ENCODE measurements at regions not wholly inside any gene's neighbourhood (a gene's known extent, or its start where the extent isn't known, plus 50 kb on each side); places are given as distances from the start of the nearest gene placed in this dataset.

DNA sequence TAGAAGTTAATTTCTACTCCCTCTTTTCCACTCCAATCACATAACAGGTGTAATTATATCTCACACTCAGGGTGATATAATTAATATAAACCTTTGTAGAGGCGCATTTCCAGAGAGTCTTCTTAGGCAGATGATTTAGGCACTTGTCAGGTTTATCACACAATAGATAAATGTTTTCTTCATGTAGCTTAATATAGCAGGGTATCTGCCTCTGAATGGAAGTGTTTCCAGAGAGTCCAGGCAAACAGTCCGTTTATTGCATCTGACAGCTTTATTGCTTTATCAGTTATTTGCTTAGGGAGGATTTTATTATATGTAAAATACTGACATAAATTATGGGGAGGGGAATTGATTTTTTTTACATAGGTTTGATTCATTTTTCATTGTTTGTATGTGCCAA is 766.3 kb downstream of the SLC4A3 start:
- Histone ChIP-seq H3K4me1 (no peaks in the 10 kb centered on the region), H3K27me3 (no peaks in the 10 kb centered on the region), H3K9me3 (no peaks in the 10 kb centered on the region), H3K27ac (no peak overlapping the region), H3K36me3 (no peaks in the 10 kb centered on the region), H3K4me3 (no peak overlapping the region)
- TF ChIP-seq, protein P1, sequence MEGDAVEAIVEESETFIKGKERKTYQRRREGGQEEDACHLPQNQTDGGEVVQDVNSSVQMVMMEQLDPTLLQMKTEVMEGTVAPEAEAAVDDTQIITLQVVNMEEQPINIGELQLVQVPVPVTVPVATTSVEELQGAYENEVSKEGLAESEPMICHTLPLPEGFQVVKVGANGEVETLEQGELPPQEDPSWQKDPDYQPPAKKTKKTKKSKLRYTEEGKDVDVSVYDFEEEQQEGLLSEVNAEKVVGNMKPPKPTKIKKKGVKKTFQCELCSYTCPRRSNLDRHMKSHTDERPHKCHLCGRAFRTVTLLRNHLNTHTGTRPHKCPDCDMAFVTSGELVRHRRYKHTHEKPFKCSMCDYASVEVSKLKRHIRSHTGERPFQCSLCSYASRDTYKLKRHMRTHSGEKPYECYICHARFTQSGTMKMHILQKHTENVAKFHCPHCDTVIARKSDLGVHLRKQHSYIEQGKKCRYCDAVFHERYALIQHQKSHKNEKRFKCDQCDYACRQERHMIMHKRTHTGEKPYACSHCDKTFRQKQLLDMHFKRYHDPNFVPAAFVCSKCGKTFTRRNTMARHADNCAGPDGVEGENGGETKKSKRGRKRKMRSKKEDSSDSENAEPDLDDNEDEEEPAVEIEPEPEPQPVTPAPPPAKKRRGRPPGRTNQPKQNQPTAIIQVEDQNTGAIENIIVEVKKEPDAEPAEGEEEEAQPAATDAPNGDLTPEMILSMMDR (IDR thresholded peaks at IDR 0.05): no peak
- TF ChIP-seq POLR2AphosphoS5 (IDR thresholded peaks at IDR 0.05; ENCODE audit: insufficient read depth in 1 of 2, low read depth in 1 of 2): no peak
- TF ChIP-seq POLR2A (IDR thresholded peaks at IDR 0.05): no peak
- DNase-seq (ENCODE audit: extremely low spot score in 2 of 2): no peak
- intact Hi-C loops (cut with DNase I): no loop called here

DNA sequence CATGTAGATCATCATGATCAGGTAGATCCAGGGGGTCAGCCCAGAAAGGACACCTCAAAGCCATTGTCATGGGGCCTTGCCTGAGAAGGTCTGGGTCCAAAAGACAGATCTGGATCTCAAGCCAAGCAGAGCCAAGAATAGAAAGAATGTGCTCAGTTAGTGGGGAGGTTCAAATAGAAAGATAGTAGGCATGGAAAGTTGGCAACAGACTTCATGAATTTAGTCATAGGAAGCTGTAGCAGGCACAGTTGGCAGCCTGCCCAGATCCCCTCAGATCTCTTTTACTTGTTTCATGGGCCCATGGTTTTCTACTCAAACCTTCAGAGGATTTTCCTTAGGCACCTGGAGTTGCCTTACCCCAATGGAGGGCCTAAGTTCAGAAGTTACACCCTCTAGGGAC is 767.0 kb downstream of the SLC4A3 start:
- H3K36me3 ChIP-seq: no peaks in the 10 kb centered on the region
- no peaks in the 10 kb centered on the region for H3K27me3 ChIP-seq
- intact Hi-C loops (cut with DNase I): no loop called here
- no peak overlapping the region for H3K27ac ChIP-seq
- no peak for TF ChIP-seq POLR2AphosphoS5 (IDR thresholded peaks at IDR 0.05; ENCODE audit: insufficient read depth in 1 of 2, low read depth in 1 of 2)
- TF ChIP-seq, protein P1 (IDR thresholded peaks at IDR 0.05): no peak
- no peak for TF ChIP-seq POLR2A (IDR thresholded peaks at IDR 0.05)
- no peaks in the 10 kb centered on the region for H3K4me1 ChIP-seq
- DNase-seq (ENCODE audit: extremely low spot score in 2 of 2): no peak
- H3K9me3 ChIP-seq: no peaks in the 10 kb centered on the region
- no peak overlapping the region for H3K4me3 ChIP-seq

DNA sequence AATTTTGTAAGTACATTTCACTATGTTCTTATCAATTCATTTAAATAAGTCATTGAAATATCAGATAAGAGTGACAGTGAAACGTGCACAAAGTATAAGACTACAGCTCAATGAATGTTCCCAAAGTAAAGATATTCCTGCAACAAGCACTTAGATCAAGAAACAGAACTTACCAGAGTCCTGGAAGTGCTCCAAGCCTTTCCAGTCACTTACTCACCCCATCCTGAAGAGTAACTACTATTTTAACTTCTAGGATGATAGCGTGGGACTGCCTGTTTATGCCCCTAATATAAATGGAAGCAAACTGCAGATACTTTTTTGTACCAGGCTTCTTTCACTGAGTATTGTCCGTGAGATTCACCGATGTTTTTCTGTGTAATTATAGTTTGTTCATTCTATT is 768.9 kb downstream of the SLC4A3 start:
- Histone ChIP-seq H3K27ac (no peak overlapping the region), H3K27me3 (no peaks in the 10 kb centered on the region)
- intact Hi-C loops (cut with DNase I): no loop called here

DNA sequence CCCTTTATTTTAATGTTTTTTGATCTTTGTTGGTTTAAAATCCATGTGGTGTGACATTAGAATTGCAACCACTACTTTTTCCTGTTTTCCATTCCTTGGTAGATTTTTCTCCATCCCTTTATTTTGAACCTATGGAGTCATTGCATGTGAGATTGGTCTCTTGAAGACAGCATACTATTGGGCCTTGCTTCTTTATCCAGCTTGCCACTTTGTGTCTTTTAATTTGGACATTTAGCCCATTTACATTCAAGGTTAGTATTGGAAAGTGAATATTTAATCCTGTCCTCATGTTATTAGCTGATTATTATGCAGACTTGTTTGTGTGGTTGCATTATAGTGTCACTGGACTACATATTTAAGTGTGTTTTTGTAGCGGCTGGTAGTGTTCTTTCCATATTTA is 782.9 kb downstream of the SLC4A3 start:
- Histone ChIP-seq H3K4me3 (no peak overlapping the region), H3K36me3 (no peaks in the 10 kb centered on the region), H3K4me1 (no peaks in the 10 kb centered on the region), H3K9me3 (no peaks in the 10 kb centered on the region), H3K27ac (no peak overlapping the region), H3K27me3 (no peaks in the 10 kb centered on the region)
- intact Hi-C loops (cut with DNase I): loop anchor here (1.0 kb wide), 1 partner anchor 20 kb away; no protein-coding TSS in a partner anchor
- DNase-seq (ENCODE audit: extremely low spot score in 2 of 2): no peak
- no peak for TF ChIP-seq POLR2A (IDR thresholded peaks at IDR 0.05)
- no peak for TF ChIP-seq POLR2AphosphoS5 (IDR thresholded peaks at IDR 0.05; ENCODE audit: insufficient read depth in 1 of 2, low read depth in 1 of 2)
- TF ChIP-seq, protein P1 (IDR thresholded peaks at IDR 0.05): no peak

More for the DNA sequence above, 768.9 kb downstream of the SLC4A3 start:
- no peak for DNase-seq (ENCODE audit: extremely low spot score in 2 of 2)
- Histone ChIP-seq H3K9me3 (no peaks in the 10 kb centered on the region), H3K4me1 (no peaks in the 10 kb centered on the region), H3K36me3 (no peaks in the 10 kb centered on the region), H3K4me3 (no peak overlapping the region)
- TF ChIP-seq, protein P1 (IDR thresholded peaks at IDR 0.05): no peak
- TF ChIP-seq POLR2A (IDR thresholded peaks at IDR 0.05): no peak
- no peak for TF ChIP-seq POLR2AphosphoS5 (IDR thresholded peaks at IDR 0.05; ENCODE audit: insufficient read depth in 1 of 2, low read depth in 1 of 2)

DNA sequence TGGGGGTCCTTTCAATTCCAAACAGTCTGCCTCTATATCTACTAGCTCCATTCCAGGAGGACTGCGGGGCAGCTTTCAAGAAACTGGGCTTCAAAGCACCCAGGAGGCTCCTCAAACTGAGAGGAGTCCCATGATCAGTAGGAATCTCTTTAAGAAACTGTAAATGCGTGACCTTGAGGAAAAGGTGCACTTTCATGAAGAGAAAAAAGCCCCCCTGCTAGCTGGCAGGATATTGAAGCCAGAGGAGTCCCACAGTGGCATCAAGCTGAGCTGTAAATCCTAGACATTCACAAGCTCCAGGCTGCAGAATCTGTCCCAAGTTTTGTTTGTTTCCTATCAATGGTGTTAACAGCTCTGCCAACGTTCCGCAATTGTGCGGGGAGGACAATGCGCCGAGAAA is 790.1 kb downstream of the SLC4A3 start:
- no peak overlapping the region for H3K27ac ChIP-seq
- no peaks in the 10 kb centered on the region for H3K9me3 ChIP-seq
- intact Hi-C loops (cut with DNase I): no loop called here
- H3K4me1 ChIP-seq: no peaks in the 10 kb centered on the region
- H3K36me3 ChIP-seq: no peaks in the 10 kb centered on the region
- DNase-seq (ENCODE audit: extremely low spot score in 2 of 2): no peak
- H3K27me3 ChIP-seq: no peaks in the 10 kb centered on the region
- no peak for TF ChIP-seq POLR2AphosphoS5 (IDR thresholded peaks at IDR 0.05; ENCODE audit: insufficient read depth in 1 of 2, low read depth in 1 of 2)
- TF ChIP-seq, protein P1 (IDR thresholded peaks at IDR 0.05): no peak
- TF ChIP-seq POLR2A (IDR thresholded peaks at IDR 0.05): no peak
- H3K4me3 ChIP-seq: no peak overlapping the region
